ENCODE measurements at regions not wholly inside any gene's neighbourhood (a gene's known extent, or its start where the extent isn't known, plus 50 kb on each side); places are given as distances from the start of the nearest gene placed in this dataset.
"Not testable (repeated sequence)": the region's sequence is repeated elsewhere in the genome, so short reads cannot be mapped to it uniquely, and the experiment has no call there.

- no peak for DNase-seq (ENCODE audit: low spot score)
Measured at GRCh38 chr2:111251711-111252110, 131.0 kb downstream of the BCL2L11 start.

GRCh38 chr2:111252436-111252835 is 131.7 kb downstream of the BCL2L11 start:
- no peak for DNase-seq (ENCODE audit: low spot score)

- not testable (repeated sequence) for DNase-seq (ENCODE audit: low spot score)
Measured at GRCh38 chr2:111254916-111255315, 134.2 kb downstream of the BCL2L11 start.

- not testable (repeated sequence) for DNase-seq (ENCODE audit: low spot score)
Measured at GRCh38 chr2:111256628-111257027, 135.9 kb downstream of the BCL2L11 start.

GRCh38 chr2:111257607-111258006 is 136.9 kb downstream of the BCL2L11 start:
- not testable (repeated sequence) for DNase-seq (ENCODE audit: low spot score)

- not testable (repeated sequence) for DNase-seq (ENCODE audit: low spot score)
Measured at GRCh38 chr2:111258318-111258717, 137.6 kb downstream of the BCL2L11 start.

GRCh38 chr2:111262627-111263379 is 142.1 kb downstream of the BCL2L11 start:
- DNase-seq (ENCODE audit: low spot score): not testable (repeated sequence)

GRCh38 chr2:111263380-111264017 is 142.8 kb downstream of the BCL2L11 start:
- not testable (repeated sequence) for DNase-seq (ENCODE audit: low spot score)

- not testable (repeated sequence) for DNase-seq (ENCODE audit: low spot score)
Measured at GRCh38 chr2:111264956-111265355, 144.2 kb downstream of the BCL2L11 start.

- not testable (repeated sequence) for DNase-seq (ENCODE audit: low spot score)
Measured at GRCh38 chr2:111266556-111266955, 145.8 kb downstream of the BCL2L11 start.

- not testable (repeated sequence) for DNase-seq (ENCODE audit: low spot score)
Measured at GRCh38 chr2:111267038-111267437, 146.3 kb downstream of the BCL2L11 start.

- DNase-seq (ENCODE audit: low spot score): not testable (repeated sequence)
Measured at GRCh38 chr2:111269761-111270323, 149.1 kb downstream of the BCL2L11 start.

GRCh38 chr2:111270569-111270968 is 149.9 kb downstream of the BCL2L11 start:
- not testable (repeated sequence) for DNase-seq (ENCODE audit: low spot score)

GRCh38 chr2:111271647-111272304 is 151.1 kb downstream of the BCL2L11 start:
- not testable (repeated sequence) for DNase-seq (ENCODE audit: low spot score)

- DNase-seq (ENCODE audit: low spot score): not testable (repeated sequence)
Measured at GRCh38 chr2:111273007-111273406, 152.3 kb downstream of the BCL2L11 start.

- DNase-seq (ENCODE audit: low spot score): not testable (repeated sequence)
Measured at GRCh38 chr2:111275047-111275853, 154.5 kb downstream of the BCL2L11 start.

- DNase-seq (ENCODE audit: low spot score): not testable (repeated sequence)
Measured at GRCh38 chr2:111275854-111276171, 155.1 kb downstream of the BCL2L11 start.

- not testable (repeated sequence) for DNase-seq (ENCODE audit: low spot score)
Measured at GRCh38 chr2:111278133-111278532, 157.4 kb downstream of the BCL2L11 start.

- not testable (repeated sequence) for DNase-seq (ENCODE audit: low spot score)
Measured at GRCh38 chr2:111280709-111281286, 160.1 kb downstream of the BCL2L11 start.

GRCh38 chr2:111282162-111282561 is 161.4 kb downstream of the BCL2L11 start:
- DNase-seq (ENCODE audit: low spot score): not testable (repeated sequence)
